GM18508 (cell line): ENCODE measurements at regions not wholly inside any gene's neighbourhood (a gene's known extent, or its start where the extent isn't known, plus 50 kb on each side); places are given as distances from the start of the nearest gene placed in this dataset.

Experiments used
- ATAC-seq: cut with Tn5 transposase; IDR thresholded peaks from one replicate; pipeline ENCODE4 v1.9.1; 2021; ENCODE audit warnings: moderate number of reproducible peaks; ENCODE audit not compliant: insufficient read depth, unreplicated experiment

GRCh38 chr7:94253686-94254085 is 141.0 kb upstream of the COL1A2 start:
- ATAC-seq: no peak

DNA sequence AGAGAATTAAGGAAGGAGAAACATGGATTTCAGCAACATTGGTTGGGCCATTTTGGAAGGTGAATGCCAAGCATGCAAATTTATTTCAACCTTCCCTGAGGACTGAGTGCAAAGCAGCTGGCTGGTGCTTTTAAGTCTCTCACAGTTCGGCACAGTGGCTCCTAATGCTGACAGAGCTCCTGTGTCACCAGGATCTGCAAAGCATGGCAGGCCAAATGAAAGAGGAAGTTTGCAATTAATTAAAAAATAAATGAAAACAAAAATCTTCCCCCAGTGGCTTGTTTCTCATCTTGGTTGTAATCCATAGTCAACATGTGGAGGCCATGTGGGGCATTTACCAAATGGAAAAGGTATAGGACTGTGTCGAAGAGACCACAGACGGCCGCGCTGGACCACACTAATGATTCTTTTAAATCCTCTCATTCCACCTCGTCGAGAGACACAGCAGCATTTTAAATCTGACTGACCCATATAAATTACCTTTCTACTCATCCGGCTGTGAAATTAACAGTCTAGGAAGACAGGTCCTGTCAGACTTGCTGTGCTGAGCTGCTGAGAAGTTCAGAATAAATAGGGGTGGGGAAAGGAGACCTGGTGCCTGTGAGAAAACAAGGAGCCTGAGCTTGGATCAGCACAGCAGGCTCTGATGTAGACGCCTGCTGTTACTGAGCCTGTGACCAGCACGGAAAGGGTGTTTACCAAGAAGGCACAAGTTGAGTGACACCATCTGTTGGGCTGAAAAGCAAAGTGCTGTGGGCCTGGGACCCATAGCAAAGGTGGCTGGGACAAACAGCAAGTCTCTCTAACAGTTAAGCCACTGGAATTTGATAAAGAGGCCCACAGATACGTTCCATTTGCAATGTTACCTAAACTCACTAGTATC is 136.0 kb upstream of the COL1A2 start:
- no peak for ATAC-seq

DNA sequence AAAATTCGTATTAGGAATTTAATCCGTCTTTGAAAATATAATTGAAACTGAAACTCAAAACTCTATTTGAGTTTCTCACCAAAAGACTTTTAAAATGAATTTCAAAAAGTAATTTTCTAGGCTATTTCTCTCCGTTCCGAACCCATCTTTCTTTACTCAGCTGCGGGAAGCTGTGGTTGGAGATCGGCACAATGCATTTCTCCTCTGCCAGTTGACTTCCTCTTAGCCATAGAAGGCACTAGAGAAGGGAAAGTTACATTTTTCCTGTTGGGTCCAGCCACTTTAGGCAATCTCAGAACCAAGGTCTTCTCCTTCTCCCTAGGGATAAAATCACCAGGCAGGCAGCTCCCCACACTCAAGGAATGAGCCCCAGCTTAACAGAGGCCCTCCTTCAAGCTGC is 133.6 kb upstream of the COL1A2 start:
- no peak for ATAC-seq

DNA sequence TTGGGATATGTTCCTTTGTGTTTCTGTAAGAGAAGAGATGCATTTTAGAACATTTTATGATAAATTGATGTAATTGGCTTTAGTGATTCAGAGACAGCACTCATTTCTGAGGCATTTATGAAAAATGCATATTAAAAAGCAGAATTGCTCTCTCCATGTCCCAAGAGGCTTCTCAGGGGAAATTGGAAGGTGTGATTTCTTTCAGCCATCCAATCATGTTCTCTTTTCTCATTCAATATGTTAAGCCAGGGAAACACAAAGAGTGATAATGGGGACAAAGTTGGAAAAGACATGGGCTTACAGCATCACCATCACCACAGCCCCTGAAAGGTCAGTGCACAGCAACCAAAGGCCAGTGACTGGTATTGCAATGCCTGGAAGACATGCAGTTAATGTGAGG is 129.9 kb upstream of the COL1A2 start:
- ATAC-seq: no peak

- no peak for ATAC-seq
These were observed 129.2 kb upstream of the COL1A2 start for GRCh38 chr7:94265456-94265855.

DNA sequence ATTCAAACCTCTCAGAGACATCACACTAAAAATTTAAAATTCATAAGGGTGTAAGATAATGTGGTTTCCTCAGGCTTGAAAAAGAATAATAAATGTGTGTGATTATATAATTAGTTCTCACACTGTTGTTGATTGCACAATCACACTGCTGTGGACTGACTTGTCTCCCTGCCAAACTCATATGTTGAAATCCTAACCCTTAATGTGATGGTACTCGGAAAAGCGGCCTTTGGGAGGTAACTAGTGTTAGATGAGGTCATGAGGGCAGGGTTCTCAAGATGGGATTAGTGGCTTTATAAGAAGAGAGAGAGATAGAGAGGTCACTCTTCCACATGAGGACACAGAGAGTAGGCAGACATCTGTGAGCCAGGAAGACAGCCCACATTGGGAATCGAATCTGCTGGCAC is 128.5 kb upstream of the COL1A2 start:
- ATAC-seq: no peak

- no peak for ATAC-seq
These were observed 123.9 kb upstream of the COL1A2 start for GRCh38 chr7:94270772-94271171.

DNA sequence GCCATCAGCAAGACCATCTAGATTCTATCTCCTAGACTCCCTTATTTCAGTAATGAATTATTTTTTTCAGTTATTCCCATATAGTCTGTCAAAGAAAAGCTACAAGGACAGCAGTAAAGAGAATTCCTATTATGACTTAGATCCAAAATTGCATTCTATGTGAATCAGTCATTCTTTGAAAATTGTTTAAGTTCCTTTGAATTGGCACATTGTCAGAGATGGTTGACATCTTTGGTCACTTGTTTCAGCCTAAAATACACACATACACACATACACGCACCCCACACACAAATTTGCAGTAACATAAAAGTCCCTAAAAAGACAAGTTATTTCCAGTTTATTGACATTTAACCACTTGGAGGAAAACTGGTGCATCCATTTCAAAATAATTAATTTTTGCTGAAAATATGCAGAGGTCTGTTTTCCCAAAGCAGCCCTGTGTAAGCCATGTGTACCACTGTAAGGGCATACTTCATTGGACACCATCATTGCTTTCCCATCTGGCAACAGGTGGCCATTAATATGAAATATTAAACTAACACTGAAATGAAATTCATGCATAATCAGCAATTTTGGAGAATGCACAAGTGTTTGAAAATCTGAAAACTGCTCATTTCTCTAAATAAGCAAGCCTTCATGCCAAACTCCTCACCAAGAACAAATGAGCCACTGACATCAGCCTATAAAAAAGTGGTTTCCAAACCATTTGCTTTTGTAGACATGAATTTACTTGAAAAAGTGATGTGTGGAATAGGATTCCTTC is 121.7 kb upstream of the COL1A2 start:
- ATAC-seq: no peak

GRCh38 chr7:94274828-94275227 is 119.9 kb upstream of the COL1A2 start:
- no peak for ATAC-seq

GRCh38 chr7:94276027-94276426 is 118.7 kb upstream of the COL1A2 start:
- ATAC-seq: no peak

GRCh38 chr7:94276795-94277194 is 117.9 kb upstream of the COL1A2 start:
- no peak for ATAC-seq

- no peak for ATAC-seq
These were observed 117.5 kb upstream of the COL1A2 start for GRCh38 chr7:94277236-94277635.

DNA sequence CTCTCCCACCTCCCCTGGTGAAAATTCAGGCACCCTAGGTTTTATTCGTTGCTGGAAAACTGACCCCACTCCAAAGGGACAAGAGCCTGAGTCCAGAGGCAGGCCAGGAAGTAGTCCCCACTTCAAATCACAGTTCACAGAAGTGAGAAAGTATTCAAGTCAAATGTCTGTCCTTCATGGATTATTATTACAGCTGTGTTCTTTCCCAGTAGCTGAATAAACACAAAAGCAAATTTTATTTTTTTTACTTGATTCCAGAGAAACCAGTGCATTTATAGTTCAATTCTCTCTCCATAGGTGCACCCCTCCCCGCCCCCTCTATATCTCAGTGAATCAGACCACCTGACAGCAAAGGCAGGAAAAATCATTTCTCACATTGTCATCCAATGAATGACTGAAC is 113.8 kb upstream of the COL1A2 start:
- no peak for ATAC-seq

GRCh38 chr7:94284104-94284503 is 110.6 kb upstream of the COL1A2 start:
- ATAC-seq: no peak

- no peak for ATAC-seq
These were observed 108.6 kb upstream of the COL1A2 start for GRCh38 chr7:94286111-94286510.

DNA sequence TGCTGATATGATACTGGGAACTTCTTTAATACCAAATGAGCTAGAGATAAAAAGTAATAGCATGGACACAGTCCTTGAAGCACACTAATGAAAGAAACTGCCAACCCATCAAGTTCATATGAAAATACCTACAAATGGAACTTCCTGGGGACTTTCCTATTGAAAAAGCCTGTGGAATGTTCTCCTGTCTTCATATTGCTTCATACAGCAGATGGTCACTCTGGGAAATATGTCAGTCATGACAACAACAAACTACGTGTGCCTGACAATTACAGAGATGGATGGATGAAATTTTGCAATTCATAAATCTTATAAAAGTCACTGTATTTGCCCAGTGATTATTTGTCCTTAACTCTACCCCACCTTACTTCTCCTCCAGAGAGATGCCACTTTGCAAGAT is 106.6 kb upstream of the COL1A2 start:
- no peak for ATAC-seq

DNA sequence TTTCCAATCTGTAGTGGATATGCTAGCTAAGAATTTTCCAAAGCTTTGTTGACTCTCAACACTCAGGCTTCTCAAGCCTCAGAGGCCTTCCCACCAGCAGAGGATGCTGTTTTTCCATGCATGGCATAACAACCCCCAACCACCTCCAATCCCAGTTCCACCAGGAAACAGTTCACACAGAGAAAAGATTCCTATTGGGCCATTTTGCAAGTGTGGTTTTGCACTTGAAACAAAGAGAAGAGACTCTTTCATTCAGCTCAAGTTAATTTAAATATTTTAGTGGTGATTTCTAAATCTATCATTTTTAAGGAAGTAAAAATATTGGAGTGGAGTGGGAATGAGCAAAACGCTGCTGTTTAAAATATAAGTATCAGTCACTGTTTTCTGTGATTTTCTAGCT is 105.6 kb upstream of the COL1A2 start:
- ATAC-seq: no peak

DNA sequence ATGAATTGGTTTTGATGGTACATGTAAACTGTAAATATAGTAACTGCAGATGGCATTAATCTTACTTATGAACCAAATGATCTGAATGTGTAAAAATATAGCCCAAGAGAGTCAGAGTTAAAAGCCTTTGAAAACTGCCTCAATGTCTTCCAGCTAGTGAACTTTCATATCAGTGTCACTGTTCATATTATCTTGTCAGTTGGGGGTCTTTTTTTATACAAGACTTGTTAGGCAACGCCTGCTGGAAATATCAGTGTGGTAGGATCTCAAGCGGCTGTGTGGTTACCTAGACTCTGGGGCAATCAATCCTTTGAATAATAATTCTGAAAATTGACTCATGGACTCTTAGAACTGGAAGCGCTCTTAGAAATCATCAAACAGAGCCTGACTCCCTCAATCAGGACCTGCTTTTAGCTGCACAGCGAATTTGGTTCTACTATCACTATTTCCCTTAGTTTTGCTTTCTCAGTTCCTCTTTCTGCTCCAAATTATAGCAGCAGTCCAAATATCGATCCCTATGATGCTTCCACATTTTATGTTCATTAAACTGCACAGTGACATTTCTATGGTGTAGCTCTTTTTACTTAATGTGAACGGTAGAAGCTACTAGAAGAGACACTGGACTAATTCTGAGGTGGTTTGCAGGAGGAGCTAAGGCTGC is 100.1 kb upstream of the COL1A2 start:
- no peak for ATAC-seq

DNA sequence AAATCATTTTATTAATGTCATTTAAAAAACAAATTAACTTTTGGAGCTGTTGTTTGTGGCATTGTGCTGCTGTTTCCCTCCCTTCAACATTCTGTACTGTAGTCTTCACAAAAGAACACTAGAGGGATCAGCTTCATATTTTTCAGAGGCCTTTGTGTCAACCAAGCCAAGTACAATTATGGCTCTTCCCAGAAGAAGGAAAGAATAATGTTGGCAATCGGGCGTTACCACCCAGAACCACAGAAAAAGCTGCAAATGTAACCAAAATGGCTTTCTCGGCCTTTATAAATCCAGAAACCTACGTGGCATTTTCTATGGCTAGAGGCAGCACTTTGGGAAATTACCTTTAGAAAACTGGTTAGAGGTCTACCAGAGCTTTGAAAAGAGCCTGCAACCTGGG is 98.8 kb upstream of the COL1A2 start:
- no peak for ATAC-seq

- no peak for ATAC-seq
These were observed 97.8 kb upstream of the COL1A2 start for GRCh38 chr7:94296881-94297280.

DNA sequence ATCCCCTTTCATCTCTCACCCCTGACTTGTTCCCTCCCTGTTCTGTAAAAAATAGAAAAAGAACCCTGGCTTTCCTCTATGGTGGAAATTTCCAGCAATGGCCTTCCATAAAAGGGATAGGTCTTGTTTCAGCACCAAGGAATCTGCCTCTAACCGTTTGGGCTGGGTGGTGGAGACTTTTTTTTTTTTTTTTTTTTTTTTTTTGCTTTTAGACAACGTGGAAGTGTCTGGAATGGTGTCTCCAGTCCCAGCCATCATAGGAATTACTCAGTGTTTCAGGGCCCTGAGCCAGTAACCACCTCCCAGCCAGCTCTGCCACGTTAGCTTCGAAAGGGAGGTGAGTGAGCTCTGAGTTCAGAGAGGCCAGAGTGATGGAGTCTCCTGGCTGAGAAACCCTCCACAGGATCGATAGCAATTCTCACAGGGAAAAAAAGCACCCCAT is 97.3 kb upstream of the COL1A2 start:
- ATAC-seq: no peak
